ENCODE measurements at regions not wholly inside any gene's neighbourhood (a gene's known extent, or its start where the extent isn't known, plus 50 kb on each side); places are given as distances from the start of the nearest gene placed in this dataset.

DNA sequence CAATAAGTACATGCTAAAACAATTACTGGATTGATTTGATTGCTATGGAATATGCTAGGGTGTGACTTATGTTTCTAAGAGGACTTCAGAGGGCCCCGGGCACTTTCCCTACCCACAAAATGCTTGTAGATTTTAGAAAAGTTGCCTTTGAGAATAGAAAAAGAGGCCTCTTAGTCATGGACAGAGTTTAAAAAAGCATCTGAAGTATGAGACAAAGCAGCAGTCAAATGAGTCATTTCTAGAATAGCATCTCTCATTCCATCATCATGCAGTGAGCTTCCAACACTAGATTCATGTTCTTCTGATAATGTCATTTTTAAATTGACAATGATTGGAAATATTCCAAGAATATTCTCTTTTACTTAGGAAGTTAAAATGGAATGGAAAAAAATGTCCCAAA is 675.1 kb upstream of the PCDH15 start:
- no peak overlapping the region for H3K27ac ChIP-seq (replicated peaks)
- H3K27me3 ChIP-seq (ENCODE audit: low read depth), result no peaks in the 10 kb centered on the region
- peaks cover 13% of the 10 kb centered on the region for H3K9me3 ChIP-seq (replicated peaks)
- intact Hi-C loops (cut with micrococcal nuclease), result no loop called here
- H3K4me1 ChIP-seq, result no peaks in the 10 kb centered on the region
- TF ChIP-seq, protein P1, sequence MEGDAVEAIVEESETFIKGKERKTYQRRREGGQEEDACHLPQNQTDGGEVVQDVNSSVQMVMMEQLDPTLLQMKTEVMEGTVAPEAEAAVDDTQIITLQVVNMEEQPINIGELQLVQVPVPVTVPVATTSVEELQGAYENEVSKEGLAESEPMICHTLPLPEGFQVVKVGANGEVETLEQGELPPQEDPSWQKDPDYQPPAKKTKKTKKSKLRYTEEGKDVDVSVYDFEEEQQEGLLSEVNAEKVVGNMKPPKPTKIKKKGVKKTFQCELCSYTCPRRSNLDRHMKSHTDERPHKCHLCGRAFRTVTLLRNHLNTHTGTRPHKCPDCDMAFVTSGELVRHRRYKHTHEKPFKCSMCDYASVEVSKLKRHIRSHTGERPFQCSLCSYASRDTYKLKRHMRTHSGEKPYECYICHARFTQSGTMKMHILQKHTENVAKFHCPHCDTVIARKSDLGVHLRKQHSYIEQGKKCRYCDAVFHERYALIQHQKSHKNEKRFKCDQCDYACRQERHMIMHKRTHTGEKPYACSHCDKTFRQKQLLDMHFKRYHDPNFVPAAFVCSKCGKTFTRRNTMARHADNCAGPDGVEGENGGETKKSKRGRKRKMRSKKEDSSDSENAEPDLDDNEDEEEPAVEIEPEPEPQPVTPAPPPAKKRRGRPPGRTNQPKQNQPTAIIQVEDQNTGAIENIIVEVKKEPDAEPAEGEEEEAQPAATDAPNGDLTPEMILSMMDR (IDR thresholded peaks at IDR 0.05; ENCODE audit: borderline replicate concordance), result no peak
- no peaks in the 10 kb centered on the region for H3K36me3 ChIP-seq
- no peak overlapping the region for H3K4me3 ChIP-seq
- no peak for DNase-seq

DNA sequence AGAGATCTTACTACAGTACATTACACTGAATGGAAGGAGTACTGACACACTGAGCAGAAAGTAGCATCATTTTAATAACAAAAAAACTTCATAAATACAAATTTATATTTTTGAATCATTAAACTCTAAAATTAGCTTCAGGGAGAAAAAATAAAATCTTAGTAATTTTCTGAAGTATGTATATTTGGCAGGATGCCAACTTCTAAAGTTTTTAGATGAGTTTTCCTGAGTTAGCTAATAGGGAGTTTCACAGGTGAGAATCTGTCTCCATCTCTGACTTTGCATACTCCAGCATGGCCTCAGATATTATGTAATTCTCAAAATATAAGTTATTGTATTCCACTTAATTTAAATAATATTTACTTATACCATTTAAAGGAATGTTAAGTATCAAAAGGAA is 673.2 kb upstream of the PCDH15 start:
- H3K4me1 ChIP-seq, result no peaks in the 10 kb centered on the region
- DNase-seq, result no peak
- H3K36me3 ChIP-seq, result no peaks in the 10 kb centered on the region
- H3K9me3 ChIP-seq (replicated peaks), result no peaks in the 10 kb centered on the region
- H3K4me3 ChIP-seq, result no peak overlapping the region
- H3K27ac ChIP-seq (replicated peaks), result no peak overlapping the region
- H3K27me3 ChIP-seq (ENCODE audit: low read depth), result no peaks in the 10 kb centered on the region
- TF ChIP-seq, protein P1 (IDR thresholded peaks at IDR 0.05; ENCODE audit: borderline replicate concordance), result no peak
- intact Hi-C loops (cut with micrococcal nuclease), result no loop called here

DNA sequence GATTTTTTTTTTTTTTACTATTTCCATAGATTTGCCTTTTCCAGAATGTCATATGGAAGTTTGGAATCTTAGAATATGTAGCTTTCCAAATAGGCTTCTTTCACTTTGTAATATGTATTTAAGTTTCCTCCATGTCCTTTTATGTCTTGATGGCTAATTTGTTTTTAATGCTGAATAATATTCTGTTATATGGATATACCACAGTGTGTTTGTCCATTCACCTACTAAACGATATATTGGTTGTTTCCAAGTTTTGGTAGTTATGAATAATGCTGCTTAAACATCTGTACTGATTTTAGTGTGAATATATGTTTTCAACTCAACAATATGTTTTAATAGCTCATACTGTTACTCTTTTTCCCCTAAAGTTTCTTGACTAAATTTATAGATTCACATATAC is 669.8 kb upstream of the PCDH15 start:
- Histone ChIP-seq H3K9me3 (replicated peaks) (no peaks in the 10 kb centered on the region), H3K36me3 (no peaks in the 10 kb centered on the region), H3K27me3 (ENCODE audit: low read depth) (no peaks in the 10 kb centered on the region), H3K27ac (replicated peaks) (no peak overlapping the region), H3K4me1 (peaks cover 7% of the 10 kb centered on the region), H3K4me3 (no peak overlapping the region)
- TF ChIP-seq, protein P1 (IDR thresholded peaks at IDR 0.05; ENCODE audit: borderline replicate concordance), result no peak
- no peak for DNase-seq
- intact Hi-C loops (cut with micrococcal nuclease), result no loop called here

DNA sequence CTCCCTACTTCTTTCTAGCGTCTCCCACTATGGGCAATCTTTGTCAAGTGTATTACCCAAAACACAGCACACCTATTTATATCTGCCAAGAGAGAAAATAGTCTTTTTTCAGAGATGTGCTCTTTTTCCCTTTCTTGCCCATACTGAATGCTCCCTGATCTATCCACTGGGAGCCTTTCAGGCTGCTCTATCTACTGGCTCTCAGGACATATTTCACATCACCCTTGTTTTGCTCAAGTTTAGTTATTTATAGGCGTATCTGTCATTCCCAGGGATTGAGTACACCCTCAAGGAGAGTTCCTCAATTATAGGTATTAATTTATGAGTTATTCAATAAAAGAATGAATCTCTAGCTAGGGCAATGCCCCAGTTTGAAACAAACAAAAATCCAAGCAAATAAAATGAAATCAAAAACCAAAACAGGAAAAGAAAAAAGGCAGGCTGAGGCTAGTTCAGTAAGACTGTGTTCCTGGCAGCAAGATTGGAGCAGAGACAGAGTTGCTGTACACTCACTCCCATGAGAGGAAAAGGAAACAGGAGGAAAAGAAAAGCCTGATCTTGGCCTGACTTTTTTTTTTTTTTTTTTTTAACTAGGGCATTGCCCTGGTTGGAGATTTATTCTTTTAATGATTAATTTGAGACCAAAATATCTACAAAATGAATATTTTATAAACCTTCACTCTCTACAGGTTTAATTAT is 665.9 kb upstream of the PCDH15 start:
- no peak overlapping the region for H3K4me3 ChIP-seq
- DNase-seq, result no peak

DNA sequence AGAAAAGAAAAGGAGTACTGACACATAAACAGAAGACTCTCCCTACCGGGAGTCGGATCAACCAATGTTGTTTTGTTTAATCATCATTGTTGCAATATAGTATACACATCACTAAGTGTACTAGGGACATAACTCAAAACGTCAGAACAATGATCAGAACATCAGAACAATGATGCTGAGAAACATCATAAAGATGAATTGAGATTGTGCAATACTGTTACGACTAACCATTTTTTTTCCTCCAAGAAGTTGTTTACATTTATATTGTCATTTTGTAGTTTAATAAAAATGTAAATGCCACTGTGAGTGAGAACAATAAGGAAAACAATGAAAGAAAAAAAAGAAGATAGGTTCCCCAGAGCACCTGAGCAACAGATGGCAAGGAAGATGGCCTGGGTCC is 663.1 kb upstream of the PCDH15 start:
- Histone ChIP-seq H3K9me3 (replicated peaks) (no peaks in the 10 kb centered on the region), H3K4me3 (no peak overlapping the region), H3K27ac (replicated peaks) (no peak overlapping the region), H3K4me1 (peaks cover 7% of the 10 kb centered on the region), H3K27me3 (ENCODE audit: low read depth) (no peaks in the 10 kb centered on the region), H3K36me3 (no peaks in the 10 kb centered on the region)
- no peak for DNase-seq
- TF ChIP-seq, protein P1 (IDR thresholded peaks at IDR 0.05; ENCODE audit: borderline replicate concordance), result no peak
- intact Hi-C loops (cut with micrococcal nuclease), result no loop called here

More for the DNA sequence above, 665.9 kb upstream of the PCDH15 start:
- intact Hi-C loops (cut with micrococcal nuclease), result no loop called here
- Histone ChIP-seq H3K36me3 (no peaks in the 10 kb centered on the region), H3K4me1 (peaks cover 7% of the 10 kb centered on the region), H3K9me3 (replicated peaks) (no peaks in the 10 kb centered on the region), H3K27ac (replicated peaks) (peak overlapping the region; percentile 62), H3K27me3 (ENCODE audit: low read depth) (no peaks in the 10 kb centered on the region)
- TF ChIP-seq, protein P1 (IDR thresholded peaks at IDR 0.05; ENCODE audit: borderline replicate concordance), result no peak
